GM20431 (cell line): ENCODE measurements at regions not wholly inside any gene's neighbourhood (a gene's known extent, or its start where the extent isn't known, plus 50 kb on each side); places are given as distances from the start of the nearest gene placed in this dataset.

Experiments used
- in situ Hi-C: fragments of 300-500 bp; cut with MseI, MboI; formaldehyde crosslinking; loops from one replicate; pipeline ENCODE4 v1.15.0; 2020; ENCODE audit warnings: low sequenced_read_pairs; ENCODE audit not compliant: unreplicated experiment

DNA sequence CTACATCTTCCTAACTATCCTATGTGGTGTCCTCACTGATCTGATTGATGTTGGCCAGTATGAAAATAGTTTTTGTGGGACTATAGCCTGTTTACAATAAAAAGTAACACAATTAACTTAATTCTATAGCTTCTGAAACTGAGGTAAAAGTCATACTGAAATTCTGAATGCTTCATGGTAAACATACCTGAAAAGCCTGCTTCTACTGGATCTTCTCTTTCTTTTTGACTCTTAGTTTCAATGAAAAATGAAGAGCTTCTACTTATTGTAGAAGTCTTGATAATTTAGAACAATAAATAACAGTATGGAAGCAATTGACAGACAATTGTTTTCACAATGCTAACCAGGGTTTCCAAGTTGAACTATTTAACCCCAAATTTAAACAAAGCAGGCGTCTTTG is 383.9 kb upstream of the MMS22L start:
- in situ Hi-C loops: no loop called here

DNA sequence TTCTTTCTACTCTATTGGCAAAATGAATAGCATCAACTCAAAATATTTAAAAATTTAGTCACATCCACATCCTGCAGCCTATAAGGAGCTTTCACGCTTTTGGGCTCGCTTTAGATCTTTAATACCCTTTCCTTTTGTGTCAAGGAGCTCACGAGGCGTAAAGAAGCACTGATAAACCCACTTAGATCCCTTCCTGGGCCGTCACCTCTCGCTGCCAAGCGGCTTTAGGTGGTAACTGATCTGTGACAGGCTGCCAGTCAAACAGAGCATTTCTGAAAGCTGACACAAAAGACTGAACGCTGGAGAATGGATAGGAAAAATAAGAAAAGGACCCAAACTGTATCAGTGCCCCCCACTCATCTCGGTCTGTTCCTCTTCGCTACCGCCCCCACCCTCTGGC is 385.7 kb upstream of the MMS22L start:
- in situ Hi-C loops: no loop called here

DNA sequence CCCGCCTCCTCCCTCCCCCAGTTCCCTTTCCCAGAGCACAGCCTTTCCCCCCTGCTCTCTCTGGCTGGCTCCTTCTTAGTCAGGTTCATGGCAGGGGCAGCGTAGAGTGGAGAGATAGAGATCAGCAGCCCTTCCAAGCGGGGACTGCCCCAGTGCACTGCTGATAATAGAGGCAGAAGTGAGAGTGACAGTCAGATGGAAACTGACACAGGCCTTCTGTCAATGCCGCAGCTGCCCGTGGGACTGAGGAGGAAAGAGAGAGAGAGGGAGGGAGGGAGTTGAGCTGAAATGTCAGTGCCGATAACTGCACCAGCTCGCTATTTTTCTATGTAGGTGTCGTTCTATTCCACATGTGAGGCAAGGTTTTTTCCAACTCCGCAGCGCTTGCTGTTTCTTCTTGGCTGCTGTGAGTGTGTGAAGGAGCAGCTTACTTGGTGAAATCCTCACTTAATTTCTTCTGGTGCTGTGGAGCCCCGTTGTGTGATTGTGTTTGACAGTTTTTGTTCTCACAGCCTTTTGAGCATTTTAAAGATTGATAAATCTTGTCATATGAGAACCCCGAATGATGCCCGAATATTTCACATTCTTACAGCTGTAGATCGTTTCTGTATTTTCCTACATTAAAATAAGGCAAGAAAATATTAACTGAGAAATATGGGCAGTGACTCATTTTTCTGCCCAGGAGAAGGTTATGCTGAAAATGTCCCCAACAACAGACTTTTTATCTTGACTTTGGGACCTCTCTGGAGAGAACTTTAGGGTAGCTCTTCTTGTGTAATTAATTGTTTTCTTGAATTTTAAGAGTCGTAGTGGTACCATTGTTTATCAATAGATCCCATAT is 386.4 kb upstream of the MMS22L start:
- in situ Hi-C loops: no loop called here

DNA sequence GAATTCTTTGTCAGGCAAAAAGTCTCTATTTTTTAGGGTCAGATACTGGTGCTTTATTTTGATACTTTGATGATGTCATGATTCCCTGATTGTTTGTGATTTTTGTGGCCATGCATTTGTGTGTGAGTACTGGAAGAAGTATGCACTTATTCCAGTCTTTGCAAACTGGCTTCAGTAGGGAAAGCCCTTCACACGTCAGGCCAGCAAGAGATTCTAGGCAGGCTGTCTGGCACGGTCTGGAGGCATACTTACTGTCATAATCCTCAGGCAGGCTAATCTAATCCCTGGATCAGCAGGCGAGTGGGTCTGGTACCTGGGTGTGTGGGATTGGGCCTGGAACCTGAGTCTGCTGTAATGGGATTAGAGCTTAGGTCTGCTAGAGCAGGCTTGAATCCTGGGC is 391.8 kb upstream of the MMS22L start:
- in situ Hi-C loops: no loop called here

DNA sequence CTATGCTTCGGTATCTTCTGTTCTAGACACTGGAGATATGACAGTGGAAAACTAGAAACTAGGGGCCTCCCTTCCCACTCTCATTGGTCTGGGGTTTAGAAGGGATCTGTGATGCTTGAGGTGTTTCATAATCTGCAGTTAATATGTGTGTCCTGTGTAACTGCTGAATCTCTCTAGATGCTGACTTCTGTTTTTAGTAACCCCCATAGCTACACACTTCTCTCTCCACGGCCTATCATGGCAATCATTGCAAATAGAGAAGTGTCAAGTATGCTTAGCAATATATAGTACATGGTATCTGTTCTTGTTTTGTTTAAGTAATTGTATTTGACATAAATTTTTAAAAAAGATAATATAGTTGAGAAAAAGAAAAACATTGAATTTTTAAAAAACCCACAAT is 394.6 kb upstream of the MMS22L start:
- in situ Hi-C loops: no loop called here

DNA sequence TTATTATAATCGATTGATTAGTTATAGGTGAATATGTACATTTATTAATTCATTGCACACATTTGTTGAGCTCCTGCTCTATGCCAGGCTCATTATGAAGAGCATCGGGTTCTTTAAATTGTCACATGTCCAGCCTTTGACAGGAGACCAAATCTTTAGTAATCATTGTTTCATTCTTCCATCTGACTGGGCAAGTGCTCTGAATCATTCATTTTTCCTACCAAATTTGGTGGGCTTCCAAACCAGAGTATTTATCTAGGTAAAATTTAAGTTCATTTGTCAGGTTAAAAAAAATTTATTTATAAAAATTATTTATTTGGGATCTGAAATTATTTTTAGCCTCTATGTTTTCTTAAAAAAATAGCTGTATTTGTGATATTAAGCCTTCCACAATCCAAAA is 404.9 kb upstream of the MMS22L start:
- in situ Hi-C loops: no loop called here

DNA sequence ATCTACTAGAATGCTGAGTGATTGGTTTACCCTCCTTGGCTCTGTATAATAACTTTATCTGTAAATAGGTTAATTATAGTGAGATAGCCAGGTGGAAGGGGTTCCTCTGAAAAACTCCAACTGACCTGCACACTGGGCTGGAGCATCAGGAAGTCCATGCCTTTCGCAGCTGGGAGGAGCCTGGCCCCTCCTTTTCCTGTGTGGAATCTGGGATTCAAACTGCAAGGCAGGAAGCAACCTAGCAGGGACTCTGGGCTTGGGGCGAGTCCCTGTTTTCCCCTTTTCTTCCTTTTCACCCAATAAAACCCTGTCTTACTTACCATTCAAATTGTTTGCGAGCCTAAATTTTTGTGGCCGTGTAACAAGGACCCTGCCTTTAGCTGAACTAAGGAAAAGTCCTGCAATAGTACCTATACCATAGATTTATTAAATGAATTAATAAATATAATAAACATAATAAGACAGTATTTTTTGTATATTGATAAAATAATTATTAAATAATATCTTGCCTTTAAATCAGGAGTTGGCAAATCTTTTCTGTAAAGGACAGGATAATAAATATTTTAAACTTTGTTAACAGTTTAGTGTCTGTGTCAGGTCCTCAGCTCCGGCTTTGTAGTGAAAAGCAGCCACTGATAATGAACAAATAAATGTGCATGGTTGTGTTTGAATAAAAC is 406.2 kb upstream of the MMS22L start:
- in situ Hi-C loops: no loop called here

DNA sequence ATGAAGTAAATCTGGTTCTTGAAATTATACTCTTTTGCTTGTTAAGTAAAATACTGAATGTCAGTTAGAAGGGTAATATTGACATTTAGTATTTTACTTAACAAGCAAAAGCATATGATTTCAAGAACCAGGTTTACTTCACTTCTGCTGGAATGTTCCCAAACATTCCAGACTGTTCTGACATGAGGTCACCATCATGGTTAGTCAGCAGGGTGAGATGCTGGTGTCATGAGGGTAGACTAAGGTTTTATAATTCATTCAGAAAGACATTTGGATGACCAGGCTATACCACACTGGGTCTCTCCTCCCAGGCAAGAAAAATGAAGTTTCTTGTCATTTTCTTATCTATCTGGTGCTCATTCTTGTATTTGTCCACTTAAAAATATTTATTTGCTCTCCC is 414.4 kb upstream of the MMS22L start:
- in situ Hi-C loops: no loop called here

DNA sequence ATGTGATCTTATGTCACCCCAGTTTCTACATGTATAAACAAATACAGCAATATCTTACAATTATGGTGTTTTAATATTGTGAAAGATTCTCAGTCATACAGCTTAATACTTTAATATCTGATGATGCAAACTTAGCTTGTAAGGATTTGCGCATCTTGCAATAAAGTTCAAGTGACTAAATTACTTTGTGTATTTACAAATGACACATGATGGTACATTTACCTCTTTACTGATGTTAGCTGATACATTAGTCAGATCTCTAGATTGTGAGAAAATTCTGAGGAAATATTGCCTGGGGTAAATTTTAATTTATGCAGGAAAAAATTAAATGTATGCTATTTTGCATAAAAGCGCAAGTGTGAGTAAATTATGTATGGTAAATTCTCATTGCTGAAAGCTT is 418.8 kb upstream of the MMS22L start:
- in situ Hi-C loops: no loop called here

DNA sequence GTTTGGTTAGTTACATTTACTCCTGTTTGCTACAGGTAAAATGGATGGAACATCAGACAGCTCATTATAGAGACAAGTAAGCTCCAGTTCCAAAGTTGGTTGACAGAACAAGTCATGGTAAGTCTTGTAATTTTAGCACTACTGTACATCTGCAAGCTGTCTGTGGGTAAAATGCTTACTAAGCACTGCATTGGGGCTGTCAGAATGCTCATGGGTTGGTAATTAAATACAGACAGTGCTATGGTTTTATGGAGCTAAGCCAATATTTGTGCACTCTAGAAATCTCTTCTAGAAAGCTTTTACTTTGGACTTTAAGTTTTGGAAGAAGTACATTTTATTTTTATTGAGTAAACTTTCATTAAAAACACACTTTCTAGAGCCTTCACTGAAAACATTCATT is 419.2 kb upstream of the MMS22L start:
- in situ Hi-C loops: no loop called here

DNA sequence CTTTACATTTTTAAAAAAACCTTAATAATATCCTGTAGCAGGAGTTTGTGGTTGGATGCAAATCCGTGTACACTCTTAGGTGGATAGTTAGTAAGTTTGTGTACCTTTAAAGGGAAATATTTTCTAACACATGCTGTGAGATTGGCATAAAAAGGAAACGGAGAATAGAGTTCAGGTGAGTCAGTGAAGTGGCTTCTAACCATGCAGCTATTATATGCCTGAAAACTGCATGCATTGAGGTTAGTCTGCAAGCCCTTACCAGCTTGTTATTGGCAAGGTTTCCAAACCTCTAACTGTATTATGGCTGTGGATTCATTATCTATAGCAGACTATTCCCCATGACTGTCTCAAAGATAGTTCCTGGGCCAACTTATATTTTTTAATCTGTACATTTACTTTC is 420.6 kb upstream of the MMS22L start:
- in situ Hi-C loops: no loop called here

DNA sequence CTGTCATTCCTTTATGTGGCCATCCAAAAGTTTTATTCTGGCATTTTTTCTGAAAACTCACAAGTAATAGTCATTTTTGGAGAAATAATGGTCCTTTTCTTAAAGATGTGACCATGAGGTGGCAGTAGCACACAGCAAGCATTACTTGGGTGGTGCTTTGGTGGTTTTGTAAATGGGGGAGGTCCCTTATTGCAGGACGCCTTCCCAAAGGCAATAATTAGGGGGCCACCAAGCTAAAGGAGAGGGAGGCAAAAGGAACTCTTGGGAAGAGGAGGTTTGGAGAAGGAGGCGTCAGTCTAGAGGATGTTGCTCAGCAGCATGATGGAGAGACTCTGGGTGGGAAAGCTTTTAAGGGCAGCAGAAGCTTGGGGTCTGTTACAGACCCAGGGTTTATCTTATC is 422.6 kb upstream of the MMS22L start:
- in situ Hi-C loops: no loop called here

DNA sequence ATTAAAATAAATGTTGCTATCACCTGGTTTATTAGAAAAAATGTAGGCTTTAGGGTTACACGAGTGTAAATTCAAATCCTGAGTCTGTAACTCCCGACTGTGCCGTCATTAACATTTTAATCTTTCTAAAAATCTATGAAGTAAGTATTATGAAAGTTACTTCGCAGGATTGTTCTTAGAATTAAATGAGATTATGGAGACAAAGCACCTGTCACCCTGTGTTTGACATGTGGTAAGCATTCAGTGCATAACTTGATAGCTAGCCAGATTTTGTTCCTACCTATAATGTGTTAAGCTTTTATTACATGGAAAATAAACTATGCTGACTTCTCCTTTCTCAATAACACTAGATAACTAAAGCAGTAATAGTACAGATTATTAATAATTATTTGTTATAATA is 429.7 kb upstream of the MMS22L start:
- in situ Hi-C loops: no loop called here

DNA sequence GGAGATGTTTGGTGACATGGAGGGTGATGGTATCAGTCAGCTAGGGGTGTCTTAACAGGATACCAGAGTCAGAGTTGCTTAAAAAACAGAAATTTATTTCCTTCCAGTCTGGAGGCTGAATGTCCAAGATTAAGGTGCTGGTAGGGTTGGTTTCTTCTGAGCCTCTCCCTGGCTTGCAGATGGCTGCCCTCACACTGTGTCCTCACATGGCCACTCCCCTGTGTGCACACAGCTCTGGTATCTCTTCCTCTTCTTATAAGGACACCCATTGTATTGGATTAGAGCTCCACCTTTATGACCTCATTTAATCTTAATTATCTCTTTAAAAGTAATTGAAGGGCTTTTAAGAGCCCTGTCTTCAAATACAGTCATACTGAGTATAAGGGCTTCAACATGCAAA is 431.8 kb upstream of the MMS22L start:
- in situ Hi-C loops: no loop called here

DNA sequence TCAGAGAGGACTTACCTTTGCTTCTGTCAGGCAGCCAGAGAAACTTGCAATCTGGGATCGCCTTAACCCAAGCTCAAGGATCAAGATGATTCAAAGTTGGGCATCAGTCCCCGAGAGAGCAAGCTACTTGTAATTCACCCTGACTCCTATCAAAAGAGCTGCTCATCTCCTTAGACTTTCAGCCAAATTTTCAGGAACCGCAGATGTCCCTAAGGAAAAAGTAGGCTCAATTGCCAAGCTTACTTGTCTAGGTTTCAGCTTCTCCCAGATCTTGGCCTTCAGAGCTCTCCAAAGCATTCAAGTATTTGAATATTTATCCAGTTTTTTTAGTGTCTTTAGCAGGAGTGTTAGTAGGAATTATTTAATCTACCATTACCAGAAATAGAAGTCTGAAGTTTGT is 434.1 kb upstream of the MMS22L start:
- in situ Hi-C loops: no loop called here

DNA sequence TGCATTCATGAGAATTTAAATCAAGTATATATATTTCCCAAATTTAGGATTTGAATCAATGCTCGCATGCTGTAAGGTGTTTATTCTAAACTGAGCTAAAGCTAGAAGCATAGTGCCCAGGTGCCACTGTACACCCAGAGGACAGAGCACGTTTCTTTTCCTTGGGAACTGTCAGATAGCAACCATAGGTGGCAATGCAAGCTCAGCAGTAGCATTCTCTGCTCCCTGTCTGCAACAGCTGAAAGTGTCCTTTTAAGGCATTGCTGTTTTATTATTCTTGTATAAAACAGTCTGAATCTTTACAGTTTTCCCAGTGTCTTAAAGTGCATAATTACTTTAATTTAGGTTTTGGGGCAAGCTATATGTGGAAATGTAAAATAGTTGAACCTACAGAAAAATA is 443.4 kb upstream of the MMS22L start:
- in situ Hi-C loops: no loop called here

DNA sequence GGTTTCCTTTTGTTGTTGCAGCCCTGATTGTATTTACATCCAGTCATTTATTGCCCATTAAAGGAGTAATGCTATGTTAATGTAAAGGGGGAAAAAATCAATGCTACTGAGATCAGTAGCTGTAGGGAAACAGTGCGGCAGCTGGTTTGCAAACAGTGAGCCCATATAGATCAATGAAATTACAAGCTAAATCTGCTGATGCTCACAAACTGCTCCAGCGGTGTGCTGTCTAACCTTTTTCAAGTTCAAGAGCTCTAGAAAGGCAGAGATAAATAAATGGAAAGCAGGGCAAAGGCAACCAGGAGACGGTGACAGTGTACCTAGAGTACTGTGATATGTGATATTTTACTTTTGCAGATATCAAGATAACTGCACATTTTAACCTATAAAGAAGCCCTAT is 449.0 kb upstream of the MMS22L start:
- in situ Hi-C loops: no loop called here

DNA sequence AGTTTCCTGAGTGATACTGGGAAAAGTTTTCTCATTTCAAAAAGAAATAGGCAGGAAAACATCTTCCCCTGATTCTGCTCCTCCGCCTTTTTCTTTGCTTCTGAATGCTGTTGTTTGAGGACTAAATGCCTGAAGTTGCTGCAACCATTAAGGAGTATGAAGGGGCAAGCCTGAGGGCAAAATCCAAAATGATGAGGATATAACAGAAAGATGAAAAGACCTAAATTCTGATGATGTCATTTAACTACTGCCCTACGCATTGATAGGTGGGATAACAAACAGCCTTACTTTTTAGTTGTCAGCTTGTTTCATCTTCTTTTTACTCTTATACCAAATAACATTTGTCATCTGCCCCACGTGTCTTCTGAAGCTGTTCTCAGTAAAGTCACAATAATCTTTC is 474.6 kb upstream of the MMS22L start:
- in situ Hi-C loops: no loop called here

DNA sequence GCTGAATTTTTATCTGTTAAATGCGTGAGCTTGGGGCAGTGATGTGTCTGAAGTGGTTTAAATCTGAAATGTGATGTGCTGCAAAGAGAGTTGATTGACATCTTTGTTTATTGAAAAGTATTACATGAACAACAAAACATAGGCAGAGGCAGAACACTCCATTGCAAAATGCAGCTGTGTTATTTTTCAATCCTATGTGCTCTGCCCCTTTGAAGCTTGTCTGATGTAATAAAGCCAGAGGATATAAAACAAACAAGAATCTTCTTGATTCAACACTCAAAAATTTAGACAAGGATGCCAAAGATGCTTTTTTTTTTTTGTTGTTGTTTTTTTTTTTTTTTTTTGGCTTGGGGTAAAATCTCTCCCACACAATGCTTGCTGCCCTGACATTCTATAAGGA is 482.4 kb upstream of the MMS22L start:
- in situ Hi-C loops: no loop called here

DNA sequence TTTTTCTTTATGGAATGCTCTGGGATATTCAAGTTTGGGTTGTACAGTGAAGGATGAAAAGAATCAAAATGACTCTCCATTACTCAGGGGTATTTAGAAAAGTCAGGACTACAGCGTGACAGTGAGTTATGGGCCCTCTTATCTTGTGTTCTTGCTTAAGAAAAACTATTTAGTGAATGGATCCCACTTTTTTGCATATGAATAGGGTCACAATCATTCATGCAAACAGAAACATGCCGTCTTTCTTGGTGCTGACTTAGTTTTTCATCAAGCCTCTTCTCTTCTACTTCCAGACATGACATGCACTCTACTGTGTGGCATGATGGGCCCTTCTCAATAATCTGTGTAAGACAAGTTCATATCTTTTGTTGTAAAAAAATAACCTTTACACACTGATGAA is 488.4 kb upstream of the MMS22L start:
- in situ Hi-C loops: no loop called here

DNA sequence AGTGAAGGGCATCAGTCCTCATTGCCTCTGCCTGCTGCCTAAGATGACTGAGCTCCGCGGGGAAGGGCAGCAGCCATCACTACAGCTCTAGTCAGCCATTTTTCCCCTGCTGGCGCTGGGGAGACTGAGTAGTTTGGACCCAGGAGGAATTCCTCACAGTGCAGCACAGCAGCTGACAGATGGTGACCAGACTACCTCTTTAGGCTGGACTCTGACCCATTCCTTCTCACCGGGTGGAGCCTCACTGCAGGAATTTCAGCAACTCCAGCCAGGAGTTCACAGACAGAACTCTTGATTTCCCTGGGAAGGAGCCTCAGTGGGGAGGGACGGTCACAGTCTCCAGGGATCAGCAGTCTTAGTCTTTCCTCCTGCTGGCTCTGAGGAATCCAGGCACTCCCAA is 492.0 kb upstream of the MMS22L start:
- in situ Hi-C loops: no loop called here
